ENCODE measurements at regions not wholly inside any gene's neighbourhood (a gene's known extent, or its start where the extent isn't known, plus 50 kb on each side); places are given as distances from the start of the nearest gene placed in this dataset.
"Not testable (repeated sequence)": the region's sequence is repeated elsewhere in the genome, so short reads cannot be mapped to it uniquely, and the experiment has no call there.

DNA sequence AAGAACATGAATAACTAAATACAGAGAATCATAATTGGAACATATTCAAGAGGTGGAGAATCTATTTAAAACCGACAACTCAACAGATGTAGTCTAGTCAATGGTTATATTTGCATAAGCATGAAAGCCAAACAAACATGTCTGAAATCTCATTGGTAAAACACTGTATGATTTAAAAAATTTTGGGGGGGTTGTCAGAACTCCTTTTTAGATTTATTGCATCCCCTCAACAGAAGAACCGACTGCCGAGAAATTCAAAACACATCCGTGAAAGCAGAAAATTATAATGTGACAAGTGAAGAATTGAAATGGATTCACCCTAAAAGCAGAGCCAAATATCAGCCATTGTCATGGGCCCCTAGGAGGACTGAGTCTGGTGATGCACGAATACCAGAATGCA, 633.4 kb upstream of the KCNMB2 start:
- Histone ChIP-seq H3K27ac (ENCODE audit: low read depth, low read length) (no peak overlapping the region), H3K4me3 (ENCODE audit: low read depth in 1 of 2, low read length in 2 of 2) (no peak overlapping the region), H3K9me3 (ENCODE audit: control insufficient read depth in 1 of 2, low read length in 2 of 2) (peaks cover 13 to 16% of the 10 kb centered on the region in 2 donors), H3K27me3 (ENCODE audit: control insufficient read depth in 1 of 2, insufficient read depth in 2 of 2, low read length in 2 of 2) (no peaks in the 10 kb centered on the region), H3K36me3 (ENCODE audit: control insufficient read depth in 1 of 2, insufficient read depth in 2 of 2, low read length in 2 of 2) (no peaks in the 10 kb centered on the region), H3K9ac (ENCODE audit: low read depth in 1 of 2, low read length in 2 of 2) (no peak overlapping the region), H3K4me1 (ENCODE audit: control insufficient read depth in 1 of 2, insufficient read depth in 2 of 2, low read length in 2 of 2) (no peaks in the 10 kb centered on the region)

DNA sequence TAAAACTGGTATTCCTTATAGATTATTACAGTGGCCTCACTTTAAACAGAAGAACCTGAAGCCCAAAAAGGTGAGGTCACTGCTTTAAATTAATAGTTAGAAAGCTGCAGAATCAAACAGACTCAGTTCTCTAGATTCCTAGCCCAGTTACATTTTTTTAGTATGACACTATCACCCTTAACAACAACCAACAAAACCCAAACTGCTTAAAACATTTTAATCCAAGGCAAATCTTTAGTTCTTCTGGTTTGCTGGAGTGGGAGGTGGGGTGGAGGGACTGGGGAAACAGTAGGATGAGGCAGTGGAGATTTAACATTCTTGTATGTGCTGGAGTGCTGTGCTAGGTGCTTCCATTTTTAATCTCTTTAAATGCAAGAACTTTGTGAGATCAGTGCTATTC, 631.6 kb upstream of the KCNMB2 start:
- no peaks in the 10 kb centered on the region for H3K4me1 ChIP-seq (ENCODE audit: control insufficient read depth in 1 of 2, insufficient read depth in 2 of 2, low read length in 2 of 2)
- H3K9me3 ChIP-seq (ENCODE audit: control insufficient read depth in 1 of 2, low read length in 2 of 2): peaks cover 5 to 9% of the 10 kb centered on the region in 2 donors
- H3K9ac ChIP-seq (ENCODE audit: low read depth in 1 of 2, low read length in 2 of 2): no peak overlapping the region
- no peak overlapping the region for H3K27ac ChIP-seq (ENCODE audit: low read depth, low read length)
- H3K27me3 ChIP-seq (ENCODE audit: control insufficient read depth in 1 of 2, insufficient read depth in 2 of 2, low read length in 2 of 2): no peaks in the 10 kb centered on the region
- no peaks in the 10 kb centered on the region for H3K36me3 ChIP-seq (ENCODE audit: control insufficient read depth in 1 of 2, insufficient read depth in 2 of 2, low read length in 2 of 2)
- H3K4me3 ChIP-seq (ENCODE audit: low read depth in 1 of 2, low read length in 2 of 2): no peak overlapping the region

DNA sequence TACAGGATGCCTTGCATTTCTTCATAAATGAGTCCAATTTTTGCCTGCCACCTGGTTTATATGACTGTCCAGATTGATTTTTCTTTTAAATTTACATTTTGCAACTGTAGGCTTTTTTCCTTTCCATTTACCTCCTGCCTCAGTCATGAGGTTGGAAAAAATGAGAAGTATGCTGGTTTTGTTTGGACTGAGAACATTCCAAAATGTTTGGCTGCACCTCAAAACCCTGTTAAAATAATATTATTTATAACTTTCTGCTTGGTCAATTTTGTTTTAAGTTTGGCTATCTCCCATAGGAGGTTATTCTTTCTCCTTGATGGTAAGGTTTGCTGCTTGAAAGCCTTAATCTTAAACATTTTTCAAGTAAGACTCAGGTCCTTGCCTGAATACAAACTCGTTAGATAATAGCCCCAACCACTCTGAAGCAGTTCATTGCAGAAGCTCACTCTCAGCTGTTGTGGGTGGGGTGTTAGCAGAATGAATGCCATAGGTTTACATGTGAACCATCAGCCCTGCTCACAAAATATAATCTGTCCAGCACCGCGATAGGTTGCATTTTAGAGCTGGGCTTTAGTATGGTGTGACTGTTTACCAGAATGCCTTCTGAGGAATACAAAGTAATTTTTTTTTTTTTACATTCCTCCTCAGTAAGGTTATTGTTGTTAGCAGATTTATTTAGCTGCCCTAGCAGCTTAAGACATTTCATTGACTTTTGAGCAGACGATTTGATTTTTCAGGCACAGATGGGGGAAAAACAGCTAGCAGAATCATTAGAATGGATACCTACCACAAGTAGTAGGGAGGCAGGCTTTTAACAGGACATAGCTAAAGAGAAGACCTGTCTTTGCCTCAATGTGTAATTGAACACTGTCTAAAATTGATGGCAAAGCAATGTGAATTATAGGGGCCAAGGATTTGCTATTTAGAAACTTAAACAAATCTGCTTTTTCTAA, 630.8 kb upstream of the KCNMB2 start:
- no peak overlapping the region for H3K27ac ChIP-seq (ENCODE audit: low read depth, low read length)
- no peaks in the 10 kb centered on the region for H3K4me1 ChIP-seq (ENCODE audit: control insufficient read depth in 1 of 2, insufficient read depth in 2 of 2, low read length in 2 of 2)
- no peaks in the 10 kb centered on the region for H3K27me3 ChIP-seq (ENCODE audit: control insufficient read depth in 1 of 2, insufficient read depth in 2 of 2, low read length in 2 of 2)
- no peak overlapping the region for H3K4me3 ChIP-seq (ENCODE audit: low read depth in 1 of 2, low read length in 2 of 2)
- H3K9me3 ChIP-seq (ENCODE audit: control insufficient read depth in 1 of 2, low read length in 2 of 2): peaks cover 0 to 2% of the 10 kb centered on the region in 2 donors
- H3K9ac ChIP-seq (ENCODE audit: low read depth in 1 of 2, low read length in 2 of 2): no peak overlapping the region
- no peaks in the 10 kb centered on the region for H3K36me3 ChIP-seq (ENCODE audit: control insufficient read depth in 1 of 2, insufficient read depth in 2 of 2, low read length in 2 of 2)

DNA sequence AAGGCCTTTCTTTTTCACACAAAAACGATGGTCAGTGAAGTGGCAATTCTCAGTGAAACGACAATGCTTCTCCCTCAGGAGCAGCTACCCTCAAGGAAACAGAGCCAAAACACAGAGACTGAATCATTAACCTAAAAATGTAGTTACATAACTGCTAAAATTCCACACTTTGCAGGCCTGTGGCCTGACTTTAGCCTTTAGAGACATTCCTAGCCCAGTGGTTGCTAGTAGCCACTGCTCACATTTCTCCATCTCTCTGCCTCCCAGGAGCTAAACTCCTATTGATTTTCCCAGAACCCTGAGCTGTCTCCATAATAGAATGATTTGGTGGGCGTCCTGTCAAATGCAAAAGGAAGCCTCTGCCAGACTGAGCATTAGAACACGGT, 630.1 kb upstream of the KCNMB2 start:
- H3K36me3 ChIP-seq (ENCODE audit: control insufficient read depth in 1 of 2, insufficient read depth in 2 of 2, low read length in 2 of 2): no peaks in the 10 kb centered on the region
- H3K27me3 ChIP-seq (ENCODE audit: control insufficient read depth in 1 of 2, insufficient read depth in 2 of 2, low read length in 2 of 2): no peaks in the 10 kb centered on the region
- no peak overlapping the region for H3K27ac ChIP-seq (ENCODE audit: low read depth, low read length)
- H3K9me3 ChIP-seq (ENCODE audit: control insufficient read depth in 1 of 2, low read length in 2 of 2): no peaks in the 10 kb centered on the region
- no peak overlapping the region for H3K9ac ChIP-seq (ENCODE audit: low read depth in 1 of 2, low read length in 2 of 2)
- no peak overlapping the region for H3K4me3 ChIP-seq (ENCODE audit: low read depth in 1 of 2, low read length in 2 of 2)
- no peaks in the 10 kb centered on the region for H3K4me1 ChIP-seq (ENCODE audit: control insufficient read depth in 1 of 2, insufficient read depth in 2 of 2, low read length in 2 of 2)

DNA sequence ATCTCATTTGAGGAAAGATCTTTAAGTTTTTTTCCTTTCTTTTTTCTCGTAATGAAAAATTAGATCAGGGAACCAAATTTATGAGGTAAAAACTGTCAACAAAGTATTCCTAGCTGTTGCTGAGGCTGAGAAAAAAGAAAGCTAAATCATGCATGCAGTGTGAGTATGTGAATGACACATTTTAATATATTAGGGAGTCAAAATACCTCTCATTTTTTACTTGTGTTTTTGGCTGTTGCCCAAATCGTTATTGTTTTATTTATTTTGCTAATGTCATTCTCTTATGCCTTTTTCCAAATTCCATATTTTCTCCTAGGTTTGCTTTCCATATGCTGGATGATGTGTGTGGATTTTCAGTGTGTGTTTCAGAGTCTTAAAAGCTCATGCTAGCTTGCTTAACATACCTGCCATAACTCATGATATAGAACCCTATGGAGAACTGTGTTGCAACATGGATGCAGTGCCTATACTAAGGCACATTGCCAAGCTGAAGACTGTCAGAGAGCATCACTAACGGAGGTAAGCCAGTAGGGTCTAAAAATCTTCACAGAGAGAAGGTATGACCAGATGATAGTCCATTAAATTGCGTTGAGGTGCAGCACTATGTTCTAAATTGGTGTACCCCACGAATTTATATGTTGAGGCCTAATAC, 629.5 kb upstream of the KCNMB2 start:
- no peaks in the 10 kb centered on the region for H3K27me3 ChIP-seq (ENCODE audit: control insufficient read depth in 1 of 2, insufficient read depth in 2 of 2, low read length in 2 of 2)
- no peak overlapping the region for H3K27ac ChIP-seq (ENCODE audit: low read depth, low read length)
- H3K36me3 ChIP-seq (ENCODE audit: control insufficient read depth in 1 of 2, insufficient read depth in 2 of 2, low read length in 2 of 2): no peaks in the 10 kb centered on the region
- no peak overlapping the region for H3K9ac ChIP-seq (ENCODE audit: low read depth in 1 of 2, low read length in 2 of 2)
- no peak overlapping the region for H3K4me3 ChIP-seq (ENCODE audit: low read depth in 1 of 2, low read length in 2 of 2)
- no peaks in the 10 kb centered on the region for H3K4me1 ChIP-seq (ENCODE audit: control insufficient read depth in 1 of 2, insufficient read depth in 2 of 2, low read length in 2 of 2)
- H3K9me3 ChIP-seq (ENCODE audit: control insufficient read depth in 1 of 2, low read length in 2 of 2): no peaks in the 10 kb centered on the region

DNA sequence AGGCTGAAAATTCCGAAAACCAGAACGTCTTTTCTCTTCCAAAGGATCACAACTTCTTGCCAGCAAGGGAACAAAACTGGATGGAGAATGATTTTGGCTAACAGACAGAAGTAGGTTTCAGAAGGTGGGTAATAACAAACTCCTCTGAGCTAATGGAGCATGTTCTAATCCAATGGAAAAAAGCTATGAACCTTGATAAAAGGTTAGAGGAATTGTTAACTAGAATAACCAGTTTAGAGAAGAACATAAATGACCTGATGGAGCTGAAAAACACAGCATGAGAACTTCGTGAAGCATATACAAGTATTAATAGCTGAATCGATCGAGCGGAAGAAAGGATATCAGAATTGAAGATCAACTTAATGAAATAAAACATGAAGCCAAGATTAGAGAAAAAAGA, 626.7 kb upstream of the KCNMB2 start:
- not testable (repeated sequence) for H3K9ac ChIP-seq (ENCODE audit: low read depth in 1 of 2, low read length in 2 of 2); H3K36me3 ChIP-seq (ENCODE audit: control insufficient read depth in 1 of 2, insufficient read depth in 2 of 2, low read length in 2 of 2); H3K27me3 ChIP-seq (ENCODE audit: control insufficient read depth in 1 of 2, insufficient read depth in 2 of 2, low read length in 2 of 2); H3K4me1 ChIP-seq (ENCODE audit: control insufficient read depth in 1 of 2, insufficient read depth in 2 of 2, low read length in 2 of 2); H3K9me3 ChIP-seq (ENCODE audit: control insufficient read depth in 1 of 2, low read length in 2 of 2); H3K4me3 ChIP-seq (ENCODE audit: low read depth in 1 of 2, low read length in 2 of 2); H3K27ac ChIP-seq (ENCODE audit: low read depth, low read length)

DNA sequence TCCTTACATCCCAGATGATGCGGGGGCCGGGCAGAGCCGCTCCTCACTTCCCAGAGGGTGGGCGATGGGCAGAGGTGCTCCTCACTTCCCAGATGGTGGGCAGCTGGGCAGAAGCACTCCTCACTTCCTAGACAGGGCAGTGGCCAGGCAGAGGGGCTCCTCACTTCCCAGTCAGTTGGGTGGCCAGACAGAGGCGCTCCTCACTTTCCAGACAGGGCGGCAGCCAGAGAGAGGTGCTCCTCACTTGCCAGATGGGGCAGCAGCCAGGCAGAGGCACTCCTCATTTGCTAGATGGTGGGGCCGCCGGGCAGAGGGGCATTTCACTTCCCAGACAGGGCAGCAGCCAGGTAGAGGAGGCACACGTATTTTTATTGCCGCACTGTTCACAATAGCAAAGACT, 622.0 kb upstream of the KCNMB2 start:
- no peaks in the 10 kb centered on the region for H3K36me3 ChIP-seq (ENCODE audit: control insufficient read depth in 1 of 2, insufficient read depth in 2 of 2, low read length in 2 of 2)
- no peak overlapping the region for H3K27ac ChIP-seq (ENCODE audit: low read depth, low read length)
- no peak overlapping the region for H3K4me3 ChIP-seq (ENCODE audit: low read depth in 1 of 2, low read length in 2 of 2)
- no peaks in the 10 kb centered on the region for H3K27me3 ChIP-seq (ENCODE audit: control insufficient read depth in 1 of 2, insufficient read depth in 2 of 2, low read length in 2 of 2)
- no peaks in the 10 kb centered on the region for H3K4me1 ChIP-seq (ENCODE audit: control insufficient read depth in 1 of 2, insufficient read depth in 2 of 2, low read length in 2 of 2)
- H3K9me3 ChIP-seq (ENCODE audit: control insufficient read depth in 1 of 2, low read length in 2 of 2): no peaks in the 10 kb centered on the region
- no peak overlapping the region for H3K9ac ChIP-seq (ENCODE audit: low read depth in 1 of 2, low read length in 2 of 2)

DNA sequence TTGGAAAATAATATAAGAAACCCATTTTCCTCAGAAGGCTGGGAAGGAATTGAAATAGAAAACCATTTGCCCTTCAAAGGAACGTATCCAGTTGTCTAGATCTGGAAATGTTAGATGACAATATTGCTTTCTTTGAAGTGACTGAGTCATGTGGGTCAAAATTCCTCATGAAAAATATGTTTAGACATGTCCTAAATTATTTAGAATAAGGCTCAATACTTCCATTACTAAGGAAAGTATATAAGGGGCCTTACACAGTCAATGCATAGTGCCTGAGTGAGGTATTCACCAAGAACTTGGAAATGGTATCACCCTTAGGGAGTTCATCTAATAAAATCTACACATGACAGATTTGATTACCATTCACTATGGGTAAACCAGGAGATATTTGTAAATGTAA, 619.8 kb upstream of the KCNMB2 start:
- Histone ChIP-seq H3K9ac (ENCODE audit: low read depth in 1 of 2, low read length in 2 of 2) (no peak overlapping the region), H3K27ac (ENCODE audit: low read depth, low read length) (no peak overlapping the region), H3K27me3 (ENCODE audit: control insufficient read depth in 1 of 2, insufficient read depth in 2 of 2, low read length in 2 of 2) (no peaks in the 10 kb centered on the region), H3K4me1 (ENCODE audit: control insufficient read depth in 1 of 2, insufficient read depth in 2 of 2, low read length in 2 of 2) (no peaks in the 10 kb centered on the region), H3K9me3 (ENCODE audit: control insufficient read depth in 1 of 2, low read length in 2 of 2) (no peaks in the 10 kb centered on the region), H3K36me3 (ENCODE audit: control insufficient read depth in 1 of 2, insufficient read depth in 2 of 2, low read length in 2 of 2) (no peaks in the 10 kb centered on the region), H3K4me3 (ENCODE audit: low read depth in 1 of 2, low read length in 2 of 2) (no peak overlapping the region)

DNA sequence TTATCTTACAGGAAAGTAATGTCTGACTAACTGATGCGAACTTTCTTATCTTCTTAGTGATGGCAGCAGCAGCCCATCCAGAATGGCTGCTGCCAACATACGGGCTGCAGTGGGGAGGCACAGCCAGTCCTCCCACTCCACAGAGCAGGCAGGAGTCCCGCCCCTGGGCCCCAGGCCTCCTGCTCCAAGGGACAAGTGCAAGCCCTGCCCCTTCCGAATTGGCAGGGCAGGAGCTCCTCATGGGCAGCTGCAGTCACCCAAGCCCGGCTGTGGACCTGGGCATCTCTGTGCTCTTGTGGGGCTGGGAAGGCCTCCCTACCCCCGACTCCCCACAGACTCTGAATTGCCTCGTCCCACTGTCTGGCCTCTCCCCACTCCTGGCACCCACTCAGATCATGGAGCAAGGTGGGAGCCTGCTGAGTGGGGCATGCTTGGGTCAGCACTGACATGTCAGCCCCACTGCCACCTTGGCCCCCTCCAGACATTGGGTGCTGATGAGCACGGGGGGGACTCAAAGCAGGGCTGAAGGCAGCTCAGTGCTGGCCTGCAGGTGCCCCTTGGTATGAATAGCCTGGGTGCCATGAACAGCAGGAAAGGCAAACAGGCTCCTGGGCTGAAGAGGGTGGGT, 618.9 kb upstream of the KCNMB2 start:
- Histone ChIP-seq H3K4me1 (ENCODE audit: control insufficient read depth in 1 of 2, insufficient read depth in 2 of 2, low read length in 2 of 2) (no peaks in the 10 kb centered on the region), H3K27me3 (ENCODE audit: control insufficient read depth in 1 of 2, insufficient read depth in 2 of 2, low read length in 2 of 2) (no peaks in the 10 kb centered on the region), H3K9ac (ENCODE audit: low read depth in 1 of 2, low read length in 2 of 2) (no peak overlapping the region), H3K27ac (ENCODE audit: low read depth, low read length) (no peak overlapping the region), H3K36me3 (ENCODE audit: control insufficient read depth in 1 of 2, insufficient read depth in 2 of 2, low read length in 2 of 2) (no peaks in the 10 kb centered on the region), H3K9me3 (ENCODE audit: control insufficient read depth in 1 of 2, low read length in 2 of 2) (no peaks in the 10 kb centered on the region), H3K4me3 (ENCODE audit: low read depth in 1 of 2, low read length in 2 of 2) (no peak overlapping the region)

DNA sequence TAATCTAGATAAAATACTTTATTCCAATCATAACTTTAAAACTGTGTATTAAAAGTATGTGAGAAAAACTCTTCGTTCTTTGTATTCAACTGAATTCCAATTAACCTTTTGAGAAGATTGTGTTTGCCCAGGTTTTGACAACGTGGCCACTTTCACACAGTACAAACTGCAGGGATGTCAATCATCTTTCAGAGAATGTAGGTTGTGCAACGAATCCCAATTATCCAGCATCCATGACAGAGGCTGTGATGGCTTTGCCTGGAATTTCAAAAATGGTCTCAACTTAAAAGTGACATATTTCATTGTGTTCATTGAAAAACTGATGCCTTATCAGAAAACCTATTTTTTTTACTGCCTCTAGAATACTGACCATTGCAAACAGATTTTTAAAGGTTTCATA, 615.1 kb upstream of the KCNMB2 start:
- no peaks in the 10 kb centered on the region for H3K9me3 ChIP-seq (ENCODE audit: control insufficient read depth in 1 of 2, low read length in 2 of 2)
- H3K27me3 ChIP-seq (ENCODE audit: control insufficient read depth in 1 of 2, insufficient read depth in 2 of 2, low read length in 2 of 2): no peaks in the 10 kb centered on the region

More for the DNA sequence above, 615.1 kb upstream of the KCNMB2 start:
- Histone ChIP-seq H3K4me1 (ENCODE audit: control insufficient read depth in 1 of 2, insufficient read depth in 2 of 2, low read length in 2 of 2) (no peaks in the 10 kb centered on the region), H3K27ac (ENCODE audit: low read depth, low read length) (no peak overlapping the region), H3K36me3 (ENCODE audit: control insufficient read depth in 1 of 2, insufficient read depth in 2 of 2, low read length in 2 of 2) (no peaks in the 10 kb centered on the region), H3K4me3 (ENCODE audit: low read depth in 1 of 2, low read length in 2 of 2) (no peak overlapping the region), H3K9ac (ENCODE audit: low read depth in 1 of 2, low read length in 2 of 2) (no peak overlapping the region)

All from duodenal mucosa (tissue), 2 donors.